GM10266 (cell line): ENCODE measurements at regions not wholly inside any gene's neighbourhood (a gene's known extent, or its start where the extent isn't known, plus 50 kb on each side); places are given as distances from the start of the nearest gene placed in this dataset.

Source experiments
- DNase-seq: peaks from one replicate; pipeline ENCODE4 v3.0.0; 2012; ENCODE audit errors: extremely low spot score
- TF ChIP-seq, protein P1 (sequence below): IDR thresholded peaks from 2 replicates; pipeline ENCODE4 v1.5.1; 2012; ENCODE audit warnings: mild to moderate bottlenecking, low read depth; ENCODE audit not compliant: control insufficient read depth, insufficient read depth; ENCODE audit errors: missing control alignments

DNA sequence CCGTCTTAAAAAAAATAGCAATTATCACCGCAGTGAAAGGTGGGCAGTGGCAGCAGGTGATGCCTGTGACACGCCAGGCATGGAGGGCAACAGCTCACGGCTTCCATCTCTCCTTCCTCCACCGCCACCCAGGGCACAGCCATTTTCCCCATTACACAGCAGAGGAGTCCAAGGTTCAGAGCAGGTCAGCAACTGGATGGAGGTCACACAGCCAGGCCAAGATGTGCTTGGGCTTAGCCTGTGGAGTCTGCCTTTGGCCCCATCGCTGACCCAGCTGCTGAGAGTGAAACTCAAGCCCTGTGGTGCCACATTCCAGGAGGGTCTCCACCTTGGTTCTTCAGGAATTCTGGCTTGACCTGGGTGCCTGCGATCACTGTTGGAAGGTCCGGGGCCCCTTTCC, 411.1 kb downstream of the SHANK2 start:
- TF ChIP-seq, protein P1, sequence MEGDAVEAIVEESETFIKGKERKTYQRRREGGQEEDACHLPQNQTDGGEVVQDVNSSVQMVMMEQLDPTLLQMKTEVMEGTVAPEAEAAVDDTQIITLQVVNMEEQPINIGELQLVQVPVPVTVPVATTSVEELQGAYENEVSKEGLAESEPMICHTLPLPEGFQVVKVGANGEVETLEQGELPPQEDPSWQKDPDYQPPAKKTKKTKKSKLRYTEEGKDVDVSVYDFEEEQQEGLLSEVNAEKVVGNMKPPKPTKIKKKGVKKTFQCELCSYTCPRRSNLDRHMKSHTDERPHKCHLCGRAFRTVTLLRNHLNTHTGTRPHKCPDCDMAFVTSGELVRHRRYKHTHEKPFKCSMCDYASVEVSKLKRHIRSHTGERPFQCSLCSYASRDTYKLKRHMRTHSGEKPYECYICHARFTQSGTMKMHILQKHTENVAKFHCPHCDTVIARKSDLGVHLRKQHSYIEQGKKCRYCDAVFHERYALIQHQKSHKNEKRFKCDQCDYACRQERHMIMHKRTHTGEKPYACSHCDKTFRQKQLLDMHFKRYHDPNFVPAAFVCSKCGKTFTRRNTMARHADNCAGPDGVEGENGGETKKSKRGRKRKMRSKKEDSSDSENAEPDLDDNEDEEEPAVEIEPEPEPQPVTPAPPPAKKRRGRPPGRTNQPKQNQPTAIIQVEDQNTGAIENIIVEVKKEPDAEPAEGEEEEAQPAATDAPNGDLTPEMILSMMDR = no peak
- DNase-seq = no peak

DNA sequence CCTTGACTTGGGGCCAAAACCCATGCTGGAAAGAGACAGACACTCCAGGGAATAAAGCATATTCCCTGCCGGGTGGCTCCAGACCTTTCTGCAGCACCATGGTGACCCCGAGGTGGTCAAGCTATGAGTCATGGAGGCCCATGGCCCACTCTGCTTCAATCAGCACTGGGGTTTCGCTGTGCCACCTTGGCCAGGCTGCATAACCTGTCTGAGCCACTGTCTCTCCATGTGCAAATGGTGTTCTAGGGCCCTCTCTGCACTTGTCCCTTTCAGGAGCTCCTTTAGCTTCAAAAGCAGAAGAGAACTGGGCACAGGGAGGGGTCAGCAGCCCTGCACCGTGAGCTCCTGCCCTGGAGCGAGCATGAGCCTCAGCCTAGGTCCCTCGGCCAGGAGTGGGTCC, 410.1 kb downstream of the SHANK2 start:
- TF ChIP-seq, protein P1 = no peak
- DNase-seq = no peak

DNA sequence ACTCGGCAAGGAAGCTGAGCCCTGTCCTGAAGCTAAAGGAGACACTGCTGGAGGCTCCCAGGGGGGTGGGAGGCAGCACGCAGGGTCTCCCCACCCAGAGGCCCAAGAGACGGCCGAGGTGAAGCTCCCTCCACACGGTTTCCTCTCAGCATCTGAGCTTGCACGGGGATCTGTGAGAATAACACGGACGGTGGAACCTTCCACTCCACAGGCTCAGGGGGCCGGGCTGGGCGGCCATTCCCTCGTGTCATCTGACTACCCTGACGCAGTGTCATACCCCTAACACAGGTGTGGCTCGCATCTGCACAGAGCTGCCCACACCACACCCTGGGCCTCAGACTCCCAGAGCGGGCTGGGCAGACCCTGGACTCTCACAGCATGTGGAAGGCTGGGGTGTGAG, 409.7 kb downstream of the SHANK2 start:
- TF ChIP-seq, protein P1 = no peak
- no peak for DNase-seq

DNA sequence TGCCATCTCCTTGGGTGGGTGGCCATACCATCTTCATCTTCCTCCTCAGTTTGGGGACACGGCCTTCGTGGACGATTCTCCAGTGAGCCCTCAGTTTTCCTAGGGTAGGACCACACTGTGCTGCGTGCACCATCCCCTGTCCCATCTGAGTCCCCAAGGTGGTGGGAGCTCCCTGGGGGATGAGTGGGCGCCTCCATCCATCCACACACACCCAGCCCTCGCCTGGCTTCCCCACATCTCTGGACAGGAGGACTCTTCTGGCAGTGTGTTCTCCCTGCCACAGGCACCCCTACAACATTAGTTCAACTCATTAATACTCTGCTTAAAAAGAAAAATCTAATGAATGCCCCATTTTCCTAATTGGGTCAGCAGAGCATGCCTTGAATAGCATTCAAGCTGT, 408.5 kb downstream of the SHANK2 start:
- DNase-seq = no peak
- TF ChIP-seq, protein P1 = no peak

DNA sequence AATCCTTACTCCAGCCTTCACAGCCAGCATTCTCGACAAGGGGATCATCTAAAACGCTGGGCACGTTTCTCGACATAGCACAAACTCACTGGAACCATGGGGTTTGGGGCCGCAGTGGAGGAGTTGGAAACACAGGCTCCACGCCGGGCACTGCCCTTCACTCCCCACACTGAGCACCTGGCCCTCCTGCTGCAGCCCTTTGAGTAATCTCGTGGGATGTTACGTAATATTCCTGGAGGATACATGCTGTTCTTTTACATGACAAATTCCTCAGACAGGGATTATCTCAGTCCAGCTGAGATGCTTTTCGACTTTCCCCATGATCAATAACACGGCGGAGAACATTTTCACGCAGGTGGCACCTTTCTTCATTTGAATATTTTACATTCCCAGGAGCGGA, 408.0 kb downstream of the SHANK2 start:
- TF ChIP-seq, protein P1 = no peak
- DNase-seq = no peak

DNA sequence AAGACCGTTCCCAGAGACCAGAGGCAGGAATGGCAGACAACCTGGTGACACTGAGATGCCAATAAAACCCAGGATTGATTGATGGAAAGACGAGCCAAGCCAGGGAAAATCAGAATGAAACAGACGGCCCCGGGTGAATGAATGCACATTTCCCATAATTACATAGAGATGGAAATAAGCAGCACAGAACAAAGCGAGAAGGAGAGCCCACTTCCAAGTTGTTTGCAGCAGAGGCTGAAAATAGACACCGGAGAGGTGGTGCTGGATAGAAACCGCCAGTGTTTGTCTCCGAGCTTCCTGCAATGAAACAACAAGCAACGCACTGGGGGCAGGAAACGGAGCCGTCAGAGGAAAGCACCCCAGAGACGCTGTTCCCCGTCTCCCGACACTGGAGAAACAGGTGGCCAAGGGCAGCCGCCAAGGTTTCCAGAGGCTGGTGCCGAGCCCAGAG, 406.8 kb downstream of the SHANK2 start:
- no peak for DNase-seq
- TF ChIP-seq, protein P1 = no peak

DNA sequence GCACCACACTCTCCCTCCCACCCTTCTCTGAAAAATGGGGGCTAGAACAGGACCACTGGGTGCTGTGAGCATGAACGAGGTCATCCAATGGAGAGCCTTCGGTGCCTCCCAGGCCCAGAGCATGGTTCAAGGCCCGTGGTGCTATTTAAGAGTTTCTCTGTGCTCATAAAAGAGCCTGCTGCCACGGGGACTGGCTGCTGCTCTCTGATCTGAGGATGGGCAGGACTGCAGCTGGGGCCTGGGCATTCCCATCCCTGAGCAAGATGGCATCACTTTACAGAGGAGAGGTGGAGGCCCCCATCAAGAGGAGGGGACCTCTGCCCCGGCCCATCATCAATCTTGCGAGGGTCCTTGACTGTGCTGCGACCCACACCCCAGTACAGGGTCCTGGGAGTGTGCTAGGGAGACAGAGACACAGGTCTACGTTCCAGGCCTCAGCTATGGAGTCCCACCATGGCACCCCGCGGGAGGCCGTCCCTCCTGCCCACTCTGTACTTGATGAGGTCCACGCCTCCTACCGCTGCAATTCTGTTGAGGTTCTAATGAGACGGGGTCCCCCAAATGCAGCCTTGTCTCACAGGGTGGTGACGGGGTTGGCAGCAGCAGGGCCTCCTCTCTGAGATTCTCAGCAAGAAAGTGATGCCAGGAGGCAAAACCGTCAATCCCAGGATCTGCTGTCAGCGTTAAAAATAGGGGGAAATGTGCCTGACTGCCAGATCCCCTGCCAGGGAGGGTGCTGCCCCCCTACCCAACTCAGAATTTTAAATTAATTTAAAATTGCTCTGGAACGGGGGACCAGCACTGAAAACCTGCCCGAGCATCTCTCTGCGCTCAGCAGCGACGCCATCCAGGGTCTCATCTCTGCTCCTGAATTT, 405.4 kb downstream of the SHANK2 start:
- TF ChIP-seq, protein P1 = no peak

More for the DNA sequence above, 405.4 kb downstream of the SHANK2 start:
- DNase-seq = no peak
